ENCODE measurements at regions not wholly inside any gene's neighbourhood (a gene's known extent, or its start where the extent isn't known, plus 50 kb on each side); places are given as distances from the start of the nearest gene placed in this dataset.
"Not testable (repeated sequence)": the region's sequence is repeated elsewhere in the genome, so short reads cannot be mapped to it uniquely, and the experiment has no call there.

GRCh38 chr10:4313051-4313450 lies 513.0 kb upstream of the AKR1E2 start:
- DNase-seq (ENCODE audit: low read depth in 2 of 3, low spot score in 1 of 3): no peak

- no peak for DNase-seq (ENCODE audit: low read depth in 2 of 3, low spot score in 1 of 3)
These were observed 513.8 kb upstream of the AKR1E2 start for GRCh38 chr10:4312051-4312835.

GRCh38 chr10:4310172-4310571 lies 515.8 kb upstream of the AKR1E2 start:
- no peak for DNase-seq (ENCODE audit: low read depth in 2 of 3, low spot score in 1 of 3)

- no peak for DNase-seq (ENCODE audit: low read depth in 2 of 3, low spot score in 1 of 3)
These were observed 518.1 kb upstream of the AKR1E2 start for GRCh38 chr10:4307910-4308309.

- DNase-seq (ENCODE audit: low read depth in 2 of 3, low spot score in 1 of 3): no peak
These were observed 519.1 kb upstream of the AKR1E2 start for GRCh38 chr10:4306871-4307270.

- no peak for DNase-seq (ENCODE audit: low read depth in 2 of 3, low spot score in 1 of 3)
These were observed 518.0 kb upstream of the KLF6 start for GRCh38 chr10:4303045-4303444.

GRCh38 chr10:4301291-4302045 lies 516.5 kb upstream of the KLF6 start:
- DNase-seq (ENCODE audit: low read depth in 2 of 3, low spot score in 1 of 3): no peak

GRCh38 chr10:4296161-4296560 lies 511.2 kb upstream of the KLF6 start:
- DNase-seq (ENCODE audit: low read depth in 2 of 3, low spot score in 1 of 3): no peak

GRCh38 chr10:4294996-4295792 lies 510.2 kb upstream of the KLF6 start:
- no peak for DNase-seq (ENCODE audit: low read depth in 2 of 3, low spot score in 1 of 3)

- no peak for DNase-seq (ENCODE audit: low read depth in 2 of 3, low spot score in 1 of 3)
These were observed 509.3 kb upstream of the KLF6 start for GRCh38 chr10:4294271-4294670.

- no peak for DNase-seq (ENCODE audit: low read depth in 2 of 3, low spot score in 1 of 3)
These were observed 507.0 kb upstream of the KLF6 start for GRCh38 chr10:4291990-4292389.

- no peak for DNase-seq (ENCODE audit: low read depth in 2 of 3, low spot score in 1 of 3)
These were observed 500.1 kb upstream of the KLF6 start for GRCh38 chr10:4285121-4285520.

GRCh38 chr10:4283846-4284610 lies 499.0 kb upstream of the KLF6 start:
- DNase-seq (ENCODE audit: low read depth in 2 of 3, low spot score in 1 of 3): no peak

GRCh38 chr10:4282496-4282895 lies 497.5 kb upstream of the KLF6 start:
- no peak for DNase-seq (ENCODE audit: low read depth in 2 of 3, low spot score in 1 of 3)

- no peak for DNase-seq (ENCODE audit: low read depth in 2 of 3, low spot score in 1 of 3)
These were observed 496.3 kb upstream of the KLF6 start for GRCh38 chr10:4281190-4281825.

- DNase-seq (ENCODE audit: low read depth in 2 of 3, low spot score in 1 of 3): no peak
These were observed 495.6 kb upstream of the KLF6 start for GRCh38 chr10:4280461-4281189.

- no peak for DNase-seq (ENCODE audit: low read depth in 2 of 3, low spot score in 1 of 3)
These were observed 494.6 kb upstream of the KLF6 start for GRCh38 chr10:4279655-4280054.

GRCh38 chr10:4278186-4278585 lies 493.2 kb upstream of the KLF6 start:
- no peak for DNase-seq (ENCODE audit: low read depth in 2 of 3, low spot score in 1 of 3)

- DNase-seq (ENCODE audit: low read depth in 2 of 3, low spot score in 1 of 3): no peak
These were observed 491.1 kb upstream of the KLF6 start for GRCh38 chr10:4276151-4276550.

GRCh38 chr10:4274671-4275070 lies 489.7 kb upstream of the KLF6 start:
- DNase-seq (ENCODE audit: low read depth in 2 of 3, low spot score in 1 of 3): not testable (repeated sequence)
